Type B pancreatic cell (in vitro differentiated cells): ENCODE measurements at regions not wholly inside any gene's neighbourhood (a gene's known extent, or its start where the extent isn't known, plus 50 kb on each side); places are given as distances from the start of the nearest gene placed in this dataset.

ENCODE experiments used
- DNase-seq: peaks from one replicate; pipeline ENCODE4 v3.0.0; 2021; ENCODE audit warnings: mixed read lengths; ENCODE audit not compliant: unreplicated experiment; ENCODE audit errors: extremely low spot score
- H3K27ac Mint-ChIP-seq: 2 replicates; pipeline ENCODE4 v1.8.0; 2021; ENCODE audit warnings: mild to moderate bottlenecking, mixed read lengths
- H3K27me3 Mint-ChIP-seq: 2 replicates; pipeline ENCODE4 v1.8.0; 2021; ENCODE audit warnings: mixed read lengths
- H3K36me3 Mint-ChIP-seq: 2 replicates; pipeline ENCODE4 v1.8.0; 2021; ENCODE audit warnings: mixed read lengths
- H3K4me1 Mint-ChIP-seq: one replicate; pipeline ENCODE4 v1.8.0; 2021; ENCODE audit warnings: mixed read lengths; ENCODE audit not compliant: unreplicated experiment
- H3K4me3 Mint-ChIP-seq: 2 replicates; pipeline ENCODE4 v1.8.0; 2021; ENCODE audit warnings: mild to moderate bottlenecking, mixed read lengths
- H3K9me3 Mint-ChIP-seq: 2 replicates; pipeline ENCODE4 v1.8.0; 2021; ENCODE audit warnings: mixed read lengths
- CTCF ChIP-seq: fragments of 200-600 bp; sonication (generic); conservative IDR thresholded peaks from 2 replicates; pipeline ENCODE4 v1.5.0; 2021; ENCODE audit warnings: antibody characterized with exemption, mild to moderate bottlenecking

- Mint-ChIP-seq H3K4me3 (no peak overlapping the region), H3K9me3 (no peaks in the 10 kb centered on the region), H3K36me3 (no peaks in the 10 kb centered on the region), H3K27me3 (no peaks in the 10 kb centered on the region), H3K27ac (no peak overlapping the region), H3K4me1 (peaks cover 6% of the 10 kb centered on the region)
- no peak for DNase-seq
- TF ChIP-seq CTCF, result no peak
These were observed 87.3 kb upstream of the POU1F1 start for GRCh38 chr3:87363721-87364120.

- no peaks in the 10 kb centered on the region for H3K27me3 Mint-ChIP-seq
These were observed 85.6 kb upstream of the POU1F1 start for GRCh38 chr3:87361956-87362355.

GRCh38 chr3:87361271-87361670, 84.9 kb upstream of the POU1F1 start:
- H3K36me3 Mint-ChIP-seq, result no peaks in the 10 kb centered on the region
- TF ChIP-seq CTCF, result no peak
- no peaks in the 10 kb centered on the region for H3K27me3 Mint-ChIP-seq
- no peaks in the 10 kb centered on the region for H3K4me1 Mint-ChIP-seq
- DNase-seq, result no peak
- H3K27ac Mint-ChIP-seq, result no peak overlapping the region
- no peaks in the 10 kb centered on the region for H3K9me3 Mint-ChIP-seq
- H3K4me3 Mint-ChIP-seq, result no peak overlapping the region

More at GRCh38 chr3:87361956-87362355, 85.6 kb upstream of the POU1F1 start:
- Mint-ChIP-seq H3K4me3 (no peak overlapping the region), H3K36me3 (no peaks in the 10 kb centered on the region), H3K4me1 (no peaks in the 10 kb centered on the region), H3K9me3 (no peaks in the 10 kb centered on the region), H3K27ac (no peak overlapping the region)
- TF ChIP-seq CTCF, result no peak
- DNase-seq, result no peak

- DNase-seq, result no peak
- Mint-ChIP-seq H3K4me1 (no peaks in the 10 kb centered on the region), H3K9me3 (no peaks in the 10 kb centered on the region), H3K4me3 (no peak overlapping the region), H3K27ac (no peak overlapping the region), H3K27me3 (no peaks in the 10 kb centered on the region), H3K36me3 (no peaks in the 10 kb centered on the region)
- TF ChIP-seq CTCF, result no peak
These were observed 83.4 kb upstream of the POU1F1 start for GRCh38 chr3:87359826-87360225.

- H3K36me3 Mint-ChIP-seq, result no peaks in the 10 kb centered on the region
- no peak for DNase-seq
- TF ChIP-seq CTCF, result no peak
- H3K27me3 Mint-ChIP-seq, result no peaks in the 10 kb centered on the region
- no peak overlapping the region for H3K4me3 Mint-ChIP-seq
- no peaks in the 10 kb centered on the region for H3K4me1 Mint-ChIP-seq
- H3K27ac Mint-ChIP-seq, result no peak overlapping the region
- H3K9me3 Mint-ChIP-seq, result no peaks in the 10 kb centered on the region
These were observed 82.6 kb upstream of the POU1F1 start for GRCh38 chr3:87359025-87359424.

- no peak for TF ChIP-seq CTCF
- Mint-ChIP-seq H3K36me3 (no peaks in the 10 kb centered on the region), H3K4me3 (no peak overlapping the region), H3K27me3 (no peaks in the 10 kb centered on the region), H3K4me1 (peaks cover 3% of the 10 kb centered on the region), H3K9me3 (no peaks in the 10 kb centered on the region), H3K27ac (no peak overlapping the region)
- DNase-seq, result no peak
These were observed 81.7 kb upstream of the POU1F1 start for GRCh38 chr3:87358066-87358465.
